ENCODE measurements at regions not wholly inside any gene's neighbourhood (a gene's known extent, or its start where the extent isn't known, plus 50 kb on each side); places are given as distances from the start of the nearest gene placed in this dataset.

DNA sequence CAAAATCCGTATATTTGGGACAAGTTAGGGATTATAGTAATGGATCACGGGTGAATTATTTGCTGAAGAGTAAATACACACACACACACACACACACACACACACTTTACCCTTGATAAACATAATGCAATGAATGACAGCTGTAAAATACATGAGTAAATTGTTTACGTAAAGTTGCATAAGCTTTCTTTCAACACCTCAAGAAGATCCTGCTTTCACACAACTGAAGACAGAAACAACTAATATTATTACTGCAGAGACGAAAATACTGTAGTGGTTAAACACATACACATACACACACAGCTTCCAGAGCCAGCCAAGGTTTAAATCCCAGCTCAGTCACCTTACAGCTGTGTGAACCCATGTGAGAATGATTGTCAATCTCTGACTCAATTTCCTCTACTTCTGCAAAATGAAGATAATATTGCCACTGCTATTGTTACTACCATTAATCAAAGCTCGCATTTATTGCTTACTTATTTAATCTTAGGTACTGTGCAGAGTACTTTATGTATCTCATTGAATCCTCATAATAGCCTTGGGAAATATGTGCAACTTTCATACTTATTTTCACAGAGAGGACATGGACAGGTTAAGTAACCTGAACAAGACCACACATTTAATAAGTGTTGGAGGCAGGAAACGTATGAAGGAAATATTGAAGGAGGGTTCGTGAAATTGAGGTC lies 50.6 kb upstream of the DOK6 start:
- TF ChIP-seq CTCF (IDR thresholded peaks at IDR 0.05; ENCODE audit: borderline replicate concordance, extremely low read depth, low read length, poor library complexity, severe bottlenecking) (no peak), EZH2 (IDR thresholded peaks at IDR 0.05; ENCODE audit: borderline replicate concordance, low read depth, low read length, severe bottlenecking) (no peak)
